ENCODE measurements at regions not wholly inside any gene's neighbourhood (a gene's known extent, or its start where the extent isn't known, plus 50 kb on each side); places are given as distances from the start of the nearest gene placed in this dataset.
"Not testable (repeated sequence)": the region's sequence is repeated elsewhere in the genome, so short reads cannot be mapped to it uniquely, and the experiment has no call there.

GRCh38 chr12:89059056-89059455, 293.2 kb downstream of the DUSP6 start:
- no peaks in the 10 kb centered on the region for H3K9me3 ChIP-seq (replicated peaks; ENCODE audit: insufficient read depth, low read length)
- H3K36me3 ChIP-seq (replicated peaks; ENCODE audit: insufficient read depth, low read length) = no peaks in the 10 kb centered on the region
- no peaks in the 10 kb centered on the region for H3K4me1 ChIP-seq (ENCODE audit: low read length)
- no peaks in the 10 kb centered on the region for H3K79me2 ChIP-seq (ENCODE audit: low read length)
- no peak overlapping the region for H3K27ac ChIP-seq (ENCODE audit: low read length)
- H3K4me2 ChIP-seq (ENCODE audit: low read depth, low read length) = no peak overlapping the region
- H3F3A ChIP-seq (ENCODE audit: insufficient read depth, low read length) = no peaks in the 10 kb centered on the region
- TF ChIP-seq EZH2 (optimal IDR thresholded peaks at IDR 0.05; ENCODE audit: low read depth, low read length) = no peak
- no peak for TF ChIP-seq EZH2phosphoT487 (IDR thresholded peaks at IDR 0.05; ENCODE audit: low read length)
- TF ChIP-seq CTCF (IDR thresholded peaks at IDR 0.05; ENCODE audit: low read length) = no peak
- no peak for DNase-seq
- no peaks in the 10 kb centered on the region for H3K27me3 ChIP-seq (replicated peaks; ENCODE audit: insufficient read depth, low read length)
- H3K9ac ChIP-seq (ENCODE audit: low read length) = no peak overlapping the region
- no peaks in the 10 kb centered on the region for H3K9me2 ChIP-seq (replicated peaks; ENCODE audit: insufficient read depth, low read length)
- H2AFZ ChIP-seq (ENCODE audit: low read length) = no peak overlapping the region
- no peak overlapping the region for H3K4me3 ChIP-seq (ENCODE audit: low read length)
- H4K20me1 ChIP-seq (ENCODE audit: insufficient read depth, low read length) = no peaks in the 10 kb centered on the region

- Histone ChIP-seq H3F3A (ENCODE audit: insufficient read depth, low read length) (no peaks in the 10 kb centered on the region), H3K4me3 (ENCODE audit: low read length) (no peak overlapping the region), H3K9me2 (replicated peaks; ENCODE audit: insufficient read depth, low read length) (no peaks in the 10 kb centered on the region), H3K27me3 (replicated peaks; ENCODE audit: insufficient read depth, low read length) (no peaks in the 10 kb centered on the region), H3K9ac (ENCODE audit: low read length) (no peak overlapping the region), H3K4me2 (ENCODE audit: low read depth, low read length) (no peak overlapping the region), H3K27ac (ENCODE audit: low read length) (no peak overlapping the region), H3K4me1 (ENCODE audit: low read length) (no peaks in the 10 kb centered on the region), H3K36me3 (replicated peaks; ENCODE audit: insufficient read depth, low read length) (no peaks in the 10 kb centered on the region), H3K9me3 (replicated peaks; ENCODE audit: insufficient read depth, low read length) (no peaks in the 10 kb centered on the region), H4K20me1 (ENCODE audit: insufficient read depth, low read length) (no peaks in the 10 kb centered on the region), H2AFZ (ENCODE audit: low read length) (no peak overlapping the region), H3K79me2 (ENCODE audit: low read length) (no peaks in the 10 kb centered on the region)
- DNase-seq = no peak
- TF ChIP-seq CTCF (IDR thresholded peaks at IDR 0.05; ENCODE audit: low read length) (no peak), EZH2 (optimal IDR thresholded peaks at IDR 0.05; ENCODE audit: low read depth, low read length) (no peak), EZH2phosphoT487 (IDR thresholded peaks at IDR 0.05; ENCODE audit: low read length) (no peak)
These were observed 293.9 kb downstream of the DUSP6 start for GRCh38 chr12:89058402-89058801.

GRCh38 chr12:89053817-89054216, 298.5 kb downstream of the DUSP6 start:
- DNase-seq; H4K20me1 ChIP-seq (ENCODE audit: insufficient read depth, low read length); H3K27ac ChIP-seq (ENCODE audit: low read length); H3K4me2 ChIP-seq (ENCODE audit: low read depth, low read length); H3K9me3 ChIP-seq (replicated peaks; ENCODE audit: insufficient read depth, low read length); H3K79me2 ChIP-seq (ENCODE audit: low read length); H3K4me3 ChIP-seq (ENCODE audit: low read length); H3K9me2 ChIP-seq (replicated peaks; ENCODE audit: insufficient read depth, low read length); H3K9ac ChIP-seq (ENCODE audit: low read length); H3K27me3 ChIP-seq (replicated peaks; ENCODE audit: insufficient read depth, low read length); H3K4me1 ChIP-seq (ENCODE audit: low read length); H3F3A ChIP-seq (ENCODE audit: insufficient read depth, low read length); H2AFZ ChIP-seq (ENCODE audit: low read length); H3K36me3 ChIP-seq (replicated peaks; ENCODE audit: insufficient read depth, low read length): not testable (repeated sequence)

GRCh38 chr12:89051065-89051677, 301.1 kb downstream of the DUSP6 start:
- no peaks in the 10 kb centered on the region for H3K9me3 ChIP-seq (replicated peaks; ENCODE audit: insufficient read depth, low read length)
- H3K36me3 ChIP-seq (replicated peaks; ENCODE audit: insufficient read depth, low read length) = no peaks in the 10 kb centered on the region
- no peak overlapping the region for H3K4me2 ChIP-seq (ENCODE audit: low read depth, low read length)
- H3K9ac ChIP-seq (ENCODE audit: low read length) = no peak overlapping the region
- no peaks in the 10 kb centered on the region for H3K27me3 ChIP-seq (replicated peaks; ENCODE audit: insufficient read depth, low read length)
- H3F3A ChIP-seq (ENCODE audit: insufficient read depth, low read length) = no peaks in the 10 kb centered on the region
- DNase-seq = peak; percentile 64
- H3K4me3 ChIP-seq (ENCODE audit: low read length) = no peak overlapping the region
- peak; percentile 89 for TF ChIP-seq CTCF (IDR thresholded peaks at IDR 0.05; ENCODE audit: low read length)
- TF ChIP-seq EZH2 (optimal IDR thresholded peaks at IDR 0.05; ENCODE audit: low read depth, low read length) = no peak
- no peak for TF ChIP-seq EZH2phosphoT487 (IDR thresholded peaks at IDR 0.05; ENCODE audit: low read length)
- H2AFZ ChIP-seq (ENCODE audit: low read length) = no peak overlapping the region
- no peaks in the 10 kb centered on the region for H3K9me2 ChIP-seq (replicated peaks; ENCODE audit: insufficient read depth, low read length)
- H4K20me1 ChIP-seq (ENCODE audit: insufficient read depth, low read length) = no peaks in the 10 kb centered on the region
- H3K79me2 ChIP-seq (ENCODE audit: low read length) = no peaks in the 10 kb centered on the region
- H3K4me1 ChIP-seq (ENCODE audit: low read length) = no peaks in the 10 kb centered on the region
- no peak overlapping the region for H3K27ac ChIP-seq (ENCODE audit: low read length)

Data from MM.1S (cell line).